ENCODE measurements at regions not wholly inside any gene's neighbourhood (a gene's known extent, or its start where the extent isn't known, plus 50 kb on each side); places are given as distances from the start of the nearest gene placed in this dataset.

DNA sequence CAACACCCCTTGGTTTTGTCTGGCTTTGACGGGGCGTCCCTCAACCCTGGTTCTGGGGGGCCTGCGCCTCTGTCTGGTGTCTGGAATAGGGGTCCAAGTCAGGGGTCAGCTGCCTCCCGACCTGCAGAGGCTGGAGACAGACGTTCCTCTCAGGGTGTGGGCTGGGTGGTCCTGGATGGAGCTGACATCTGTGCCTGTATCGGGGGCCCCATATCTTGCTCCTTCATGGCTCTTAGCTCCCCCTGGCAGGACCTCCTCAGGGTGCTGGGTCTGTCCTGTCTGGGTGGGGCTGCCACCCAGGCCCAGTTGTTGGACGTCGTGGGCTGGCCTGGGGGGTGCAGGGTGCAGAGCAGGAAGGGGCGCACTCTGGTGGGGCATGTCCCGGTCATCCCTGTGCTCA is 374.8 kb downstream of the TMEM121 start:
- TF ChIP-seq POLR2AphosphoS5 (IDR thresholded peaks at IDR 0.05) = no peak
- TF ChIP-seq, protein P1, sequence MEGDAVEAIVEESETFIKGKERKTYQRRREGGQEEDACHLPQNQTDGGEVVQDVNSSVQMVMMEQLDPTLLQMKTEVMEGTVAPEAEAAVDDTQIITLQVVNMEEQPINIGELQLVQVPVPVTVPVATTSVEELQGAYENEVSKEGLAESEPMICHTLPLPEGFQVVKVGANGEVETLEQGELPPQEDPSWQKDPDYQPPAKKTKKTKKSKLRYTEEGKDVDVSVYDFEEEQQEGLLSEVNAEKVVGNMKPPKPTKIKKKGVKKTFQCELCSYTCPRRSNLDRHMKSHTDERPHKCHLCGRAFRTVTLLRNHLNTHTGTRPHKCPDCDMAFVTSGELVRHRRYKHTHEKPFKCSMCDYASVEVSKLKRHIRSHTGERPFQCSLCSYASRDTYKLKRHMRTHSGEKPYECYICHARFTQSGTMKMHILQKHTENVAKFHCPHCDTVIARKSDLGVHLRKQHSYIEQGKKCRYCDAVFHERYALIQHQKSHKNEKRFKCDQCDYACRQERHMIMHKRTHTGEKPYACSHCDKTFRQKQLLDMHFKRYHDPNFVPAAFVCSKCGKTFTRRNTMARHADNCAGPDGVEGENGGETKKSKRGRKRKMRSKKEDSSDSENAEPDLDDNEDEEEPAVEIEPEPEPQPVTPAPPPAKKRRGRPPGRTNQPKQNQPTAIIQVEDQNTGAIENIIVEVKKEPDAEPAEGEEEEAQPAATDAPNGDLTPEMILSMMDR (IDR thresholded peaks at IDR 0.05) = no peak
